KOPT-K1 (cell line): ENCODE measurements at regions not wholly inside any gene's neighbourhood (a gene's known extent, or its start where the extent isn't known, plus 50 kb on each side); places are given as distances from the start of the nearest gene placed in this dataset.

ENCODE experiments used
- H3K27ac ChIP-seq: fragments of 200-600 bp; sonication (generic); 2 replicates; pipeline ENCODE4 v1.5.1; 2016; ENCODE audit warnings: antibody characterized with exemption, mild to moderate bottlenecking, low read depth, low read length; ENCODE audit not compliant: poor library complexity, severe bottlenecking
- H3K36me3 ChIP-seq: fragments of 200-600 bp; sonication (generic); 2 replicates; pipeline ENCODE4 v1.5.1; 2017; ENCODE audit warnings: antibody characterized with exemption, mild to moderate bottlenecking, low read length, moderate library complexity; ENCODE audit not compliant: insufficient read depth
- H3K9me3 ChIP-seq: fragments of 200-600 bp; sonication (generic); 2 replicates; pipeline ENCODE4 v1.5.1; 2017; ENCODE audit warnings: antibody characterized with exemption, low read length, mild to moderate bottlenecking; ENCODE audit not compliant: insufficient read depth, poor library complexity, severe bottlenecking

GRCh38 chr11:128184981-128185380 is 402.4 kb downstream of the ETS1 start:
- H3K9me3 ChIP-seq, result peaks cover 17% of the 10 kb centered on the region
- H3K27ac ChIP-seq, result no peak overlapping the region
- no peaks in the 10 kb centered on the region for H3K36me3 ChIP-seq

GRCh38 chr11:128182844-128183243 is 404.5 kb downstream of the ETS1 start:
- H3K9me3 ChIP-seq, result peaks cover 17% of the 10 kb centered on the region
- H3K27ac ChIP-seq, result no peak overlapping the region
- H3K36me3 ChIP-seq, result no peaks in the 10 kb centered on the region

- peaks cover 17% of the 10 kb centered on the region for H3K9me3 ChIP-seq
- H3K27ac ChIP-seq, result no peak overlapping the region
- H3K36me3 ChIP-seq, result no peaks in the 10 kb centered on the region
These were observed 405.4 kb downstream of the ETS1 start for GRCh38 chr11:128181984-128182383.

GRCh38 chr11:128181088-128181480 is 406.3 kb downstream of the ETS1 start:
- Histone ChIP-seq H3K36me3 (no peaks in the 10 kb centered on the region), H3K27ac (no peak overlapping the region), H3K9me3 (peaks cover 17% of the 10 kb centered on the region)

- peaks cover 14% of the 10 kb centered on the region for H3K9me3 ChIP-seq
- H3K36me3 ChIP-seq, result no peaks in the 10 kb centered on the region
- H3K27ac ChIP-seq, result no peak overlapping the region
These were observed 406.8 kb downstream of the ETS1 start for GRCh38 chr11:128180441-128181087.

- no peaks in the 10 kb centered on the region for H3K36me3 ChIP-seq
- peaks cover 3% of the 10 kb centered on the region for H3K9me3 ChIP-seq
- no peak overlapping the region for H3K27ac ChIP-seq
These were observed 407.8 kb downstream of the ETS1 start for GRCh38 chr11:128179512-128179911.

- Histone ChIP-seq H3K27ac (no peak overlapping the region), H3K36me3 (no peaks in the 10 kb centered on the region), H3K9me3 (no peaks in the 10 kb centered on the region)
These were observed 408.3 kb downstream of the ETS1 start for GRCh38 chr11:128179039-128179438.

- no peaks in the 10 kb centered on the region for H3K36me3 ChIP-seq
- H3K9me3 ChIP-seq, result no peaks in the 10 kb centered on the region
- no peak overlapping the region for H3K27ac ChIP-seq
These were observed 412.7 kb downstream of the ETS1 start for GRCh38 chr11:128174465-128175291.

GRCh38 chr11:128172046-128172878 is 415.1 kb downstream of the ETS1 start:
- Histone ChIP-seq H3K27ac (no peak overlapping the region), H3K36me3 (no peaks in the 10 kb centered on the region), H3K9me3 (no peaks in the 10 kb centered on the region)

GRCh38 chr11:128171506-128171905 is 415.9 kb downstream of the ETS1 start:
- no peak overlapping the region for H3K27ac ChIP-seq
- no peaks in the 10 kb centered on the region for H3K9me3 ChIP-seq
- no peaks in the 10 kb centered on the region for H3K36me3 ChIP-seq

- no peaks in the 10 kb centered on the region for H3K36me3 ChIP-seq
- no peaks in the 10 kb centered on the region for H3K9me3 ChIP-seq
- no peak overlapping the region for H3K27ac ChIP-seq
These were observed 421.8 kb downstream of the ETS1 start for GRCh38 chr11:128165572-128165971.

GRCh38 chr11:128164080-128164741 is 423.1 kb downstream of the ETS1 start:
- no peaks in the 10 kb centered on the region for H3K9me3 ChIP-seq
- no peaks in the 10 kb centered on the region for H3K36me3 ChIP-seq
- no peak overlapping the region for H3K27ac ChIP-seq

- Histone ChIP-seq H3K36me3 (no peaks in the 10 kb centered on the region), H3K27ac (no peak overlapping the region), H3K9me3 (no peaks in the 10 kb centered on the region)
These were observed 425.4 kb downstream of the ETS1 start for GRCh38 chr11:128161994-128162393.

- no peaks in the 10 kb centered on the region for H3K36me3 ChIP-seq
- H3K27ac ChIP-seq, result no peak overlapping the region
- no peaks in the 10 kb centered on the region for H3K9me3 ChIP-seq
These were observed 425.9 kb downstream of the ETS1 start for GRCh38 chr11:128161436-128161835.

GRCh38 chr11:128158860-128159259 is 428.5 kb downstream of the ETS1 start:
- no peaks in the 10 kb centered on the region for H3K9me3 ChIP-seq
- no peaks in the 10 kb centered on the region for H3K36me3 ChIP-seq
- no peak overlapping the region for H3K27ac ChIP-seq
